ENCODE measurements at regions not wholly inside any gene's neighbourhood (a gene's known extent, or its start where the extent isn't known, plus 50 kb on each side); places are given as distances from the start of the nearest gene placed in this dataset.

GRCh38 chr11:45537614-45538013 is 127.8 kb downstream of the CHST1 start:
- Mint-ChIP-seq H3K36me3 (no peaks in the 10 kb centered on the region), H3K27ac (no peak overlapping the region), H3K27me3 (ENCODE audit: insufficient read depth, low read depth) (peaks cover 13% of the 10 kb centered on the region), H3K4me3 (no peak overlapping the region), H3K4me1 (peaks cover 12% of the 10 kb centered on the region), H3K9me3 (no peaks in the 10 kb centered on the region)
- H3K27ac ChIP-seq = no peak overlapping the region
- H3K36me3 ChIP-seq = no peaks in the 10 kb centered on the region
- no peaks in the 10 kb centered on the region for H3K9me3 ChIP-seq (ENCODE audit: low read depth)
- H3K4me3 ChIP-seq = no peak overlapping the region
- TF ChIP-seq EZH2phosphoT487 (IDR thresholded peaks at IDR 0.05) (no peak), EZH2 (IDR thresholded peaks at IDR 0.05) (no peak), CTCF (IDR thresholded peaks at IDR 0.05) (no peak)
- H3K9ac ChIP-seq = no peak overlapping the region
- peaks cover 21% of the 10 kb centered on the region for H3K27me3 ChIP-seq
- DNase-seq (ENCODE audit: low spot score) = no peak
- H4K20me1 ChIP-seq (ENCODE audit: low read depth) = no peaks in the 10 kb centered on the region
- H3K4me2 ChIP-seq = no peak overlapping the region
- H3K4me1 ChIP-seq = no peaks in the 10 kb centered on the region
- H3F3A ChIP-seq (ENCODE audit: low read depth) = no peaks in the 10 kb centered on the region
- no peaks in the 10 kb centered on the region for H3K79me2 ChIP-seq (ENCODE audit: low read depth)
- no peak overlapping the region for H2AFZ ChIP-seq (replicated peaks)

GRCh38 chr11:45535033-45535432 is 130.4 kb downstream of the CHST1 start:
- Histone ChIP-seq H3K9me3 (ENCODE audit: low read depth) (no peaks in the 10 kb centered on the region), H3K27me3 (peaks cover 7% of the 10 kb centered on the region), H2AFZ (replicated peaks) (no peak overlapping the region), H3K27ac (no peak overlapping the region), H3K9ac (no peak overlapping the region), H4K20me1 (ENCODE audit: low read depth) (no peaks in the 10 kb centered on the region), H3K4me2 (no peak overlapping the region), H3K4me1 (no peaks in the 10 kb centered on the region), H3F3A (ENCODE audit: low read depth) (no peaks in the 10 kb centered on the region), H3K36me3 (no peaks in the 10 kb centered on the region), H3K79me2 (ENCODE audit: low read depth) (no peaks in the 10 kb centered on the region), H3K4me3 (no peak overlapping the region)
- no peak overlapping the region for H3K4me3 Mint-ChIP-seq
- no peaks in the 10 kb centered on the region for H3K9me3 Mint-ChIP-seq
- peaks cover 13% of the 10 kb centered on the region for H3K27me3 Mint-ChIP-seq (ENCODE audit: insufficient read depth, low read depth)
- no peak for TF ChIP-seq EZH2phosphoT487 (IDR thresholded peaks at IDR 0.05)
- no peak for TF ChIP-seq EZH2 (IDR thresholded peaks at IDR 0.05)
- no peak for TF ChIP-seq CTCF (IDR thresholded peaks at IDR 0.05)
- no peak for DNase-seq (ENCODE audit: low spot score)
- peaks cover 4% of the 10 kb centered on the region for H3K4me1 Mint-ChIP-seq
- H3K27ac Mint-ChIP-seq = no peak overlapping the region
- no peaks in the 10 kb centered on the region for H3K36me3 Mint-ChIP-seq

- Mint-ChIP-seq H3K36me3 (no peaks in the 10 kb centered on the region), H3K4me1 (peaks cover 4% of the 10 kb centered on the region), H3K27me3 (ENCODE audit: insufficient read depth, low read depth) (peaks cover 13% of the 10 kb centered on the region), H3K9me3 (no peaks in the 10 kb centered on the region), H3K4me3 (no peak overlapping the region), H3K27ac (no peak overlapping the region)
- H4K20me1 ChIP-seq (ENCODE audit: low read depth) = no peaks in the 10 kb centered on the region
- H3K4me3 ChIP-seq = no peak overlapping the region
- H3K4me1 ChIP-seq = no peaks in the 10 kb centered on the region
- no peak overlapping the region for H3K9ac ChIP-seq
- H3K27me3 ChIP-seq = peaks cover under 1% of the 10 kb centered on the region
- H3K9me3 ChIP-seq (ENCODE audit: low read depth) = no peaks in the 10 kb centered on the region
- TF ChIP-seq CTCF (IDR thresholded peaks at IDR 0.05) = no peak
- TF ChIP-seq EZH2phosphoT487 (IDR thresholded peaks at IDR 0.05) = no peak
- TF ChIP-seq EZH2 (IDR thresholded peaks at IDR 0.05) = no peak
- H3F3A ChIP-seq (ENCODE audit: low read depth) = no peaks in the 10 kb centered on the region
- no peak for DNase-seq (ENCODE audit: low spot score)
- H3K36me3 ChIP-seq = no peaks in the 10 kb centered on the region
- no peak overlapping the region for H3K4me2 ChIP-seq
- no peaks in the 10 kb centered on the region for H3K79me2 ChIP-seq (ENCODE audit: low read depth)
- no peak overlapping the region for H3K27ac ChIP-seq
- H2AFZ ChIP-seq (replicated peaks) = no peak overlapping the region
Measured at GRCh38 chr11:45534132-45534531, 131.3 kb downstream of the CHST1 start.

Measured in neural progenitor cell (in vitro differentiated cells).